IPS-20b (cell line): ENCODE measurements at regions not wholly inside any gene's neighbourhood (a gene's known extent, or its start where the extent isn't known, plus 50 kb on each side); places are given as distances from the start of the nearest gene placed in this dataset.

Source experiments
- H3K27ac ChIP-seq: one replicate; pipeline ENCODE4 v1.5.1; 2013; ENCODE audit warnings: low read length
- H3K27me3 ChIP-seq: 2 replicates; pipeline ENCODE4 v1.6.1; 2013; ENCODE audit warnings: mild to moderate bottlenecking, low read length, inconsistent platforms; ENCODE audit not compliant: insufficient read depth
- H3K36me3 ChIP-seq: 2 replicates; pipeline ENCODE4 v1.6.1; 2013; ENCODE audit warnings: low read depth, mild to moderate bottlenecking, inconsistent platforms, low read length, moderate library complexity; ENCODE audit not compliant: insufficient read depth
- H3K4me1 ChIP-seq: 2 replicates; pipeline ENCODE4 v1.6.1; 2013; ENCODE audit warnings: mild to moderate bottlenecking, control low read depth, inconsistent platforms, low read length, moderate library complexity; ENCODE audit not compliant: insufficient read depth
- H3K4me3 ChIP-seq: 2 replicates; pipeline ENCODE4 v1.5.1; 2013; ENCODE audit warnings: mild to moderate bottlenecking, low read length, inconsistent platforms
- H3K9ac ChIP-seq: 2 replicates; pipeline ENCODE4 v1.6.1; 2013; ENCODE audit warnings: low read depth, mild to moderate bottlenecking, inconsistent platforms, low read length, moderate library complexity
- H3K9me3 ChIP-seq: 2 replicates; pipeline ENCODE4 v1.6.1; 2013; ENCODE audit warnings: mild to moderate bottlenecking, low read depth, low read length, inconsistent platforms; ENCODE audit not compliant: insufficient read depth

- Histone ChIP-seq H3K4me1 (no peaks in the 10 kb centered on the region), H3K9ac (no peak overlapping the region), H3K36me3 (no peaks in the 10 kb centered on the region), H3K9me3 (no peaks in the 10 kb centered on the region), H3K27me3 (no peaks in the 10 kb centered on the region), H3K27ac (no peak overlapping the region), H3K4me3 (no peak overlapping the region)
These were observed 101.8 kb upstream of the TNRC6C start for GRCh38 chr17:77856551-77857305.

- Histone ChIP-seq H3K36me3 (no peaks in the 10 kb centered on the region), H3K27ac (no peak overlapping the region), H3K27me3 (no peaks in the 10 kb centered on the region), H3K4me3 (no peak overlapping the region), H3K4me1 (no peaks in the 10 kb centered on the region), H3K9me3 (no peaks in the 10 kb centered on the region), H3K9ac (no peak overlapping the region)
These were observed 101.3 kb upstream of the TNRC6C start for GRCh38 chr17:77857306-77857555.

- Histone ChIP-seq H3K36me3 (no peaks in the 10 kb centered on the region), H3K27me3 (no peaks in the 10 kb centered on the region), H3K4me1 (no peaks in the 10 kb centered on the region), H3K9me3 (no peaks in the 10 kb centered on the region), H3K9ac (no peak overlapping the region), H3K27ac (no peak overlapping the region), H3K4me3 (no peak overlapping the region)
These were observed 100.9 kb upstream of the TNRC6C start for GRCh38 chr17:77857613-77858012.

- H3K9me3 ChIP-seq, result no peaks in the 10 kb centered on the region
- no peaks in the 10 kb centered on the region for H3K27me3 ChIP-seq
These were observed 100.0 kb upstream of the TNRC6C start for GRCh38 chr17:77858291-77859034.

GRCh38 chr17:77859035-77859810 lies 99.3 kb upstream of the TNRC6C start:
- H3K4me1 ChIP-seq, result no peaks in the 10 kb centered on the region
- no peak overlapping the region for H3K27ac ChIP-seq
- no peaks in the 10 kb centered on the region for H3K36me3 ChIP-seq
- no peaks in the 10 kb centered on the region for H3K9me3 ChIP-seq
- no peaks in the 10 kb centered on the region for H3K27me3 ChIP-seq
- no peak overlapping the region for H3K4me3 ChIP-seq
- H3K9ac ChIP-seq, result no peak overlapping the region

More at GRCh38 chr17:77858291-77859034, 100.0 kb upstream of the TNRC6C start:
- Histone ChIP-seq H3K4me1 (no peaks in the 10 kb centered on the region), H3K9ac (no peak overlapping the region), H3K36me3 (no peaks in the 10 kb centered on the region), H3K4me3 (no peak overlapping the region), H3K27ac (no peak overlapping the region)

- no peaks in the 10 kb centered on the region for H3K27me3 ChIP-seq
- H3K36me3 ChIP-seq, result no peaks in the 10 kb centered on the region
- no peak overlapping the region for H3K27ac ChIP-seq
- H3K9me3 ChIP-seq, result no peaks in the 10 kb centered on the region
- H3K4me3 ChIP-seq, result no peak overlapping the region
- no peaks in the 10 kb centered on the region for H3K4me1 ChIP-seq
- no peak overlapping the region for H3K9ac ChIP-seq
These were observed 97.3 kb upstream of the TNRC6C start for GRCh38 chr17:77861133-77861695.

- no peaks in the 10 kb centered on the region for H3K9me3 ChIP-seq
- no peaks in the 10 kb centered on the region for H3K36me3 ChIP-seq
- no peak overlapping the region for H3K4me3 ChIP-seq
- no peak overlapping the region for H3K9ac ChIP-seq
- H3K4me1 ChIP-seq, result no peaks in the 10 kb centered on the region
- H3K27ac ChIP-seq, result no peak overlapping the region
- no peaks in the 10 kb centered on the region for H3K27me3 ChIP-seq
These were observed 96.4 kb upstream of the TNRC6C start for GRCh38 chr17:77861981-77862645.

- H3K27ac ChIP-seq, result no peak overlapping the region
- no peak overlapping the region for H3K9ac ChIP-seq
- no peaks in the 10 kb centered on the region for H3K27me3 ChIP-seq
- no peaks in the 10 kb centered on the region for H3K9me3 ChIP-seq
- H3K4me1 ChIP-seq, result no peaks in the 10 kb centered on the region
- H3K4me3 ChIP-seq, result no peak overlapping the region
- H3K36me3 ChIP-seq, result no peaks in the 10 kb centered on the region
These were observed 95.4 kb upstream of the TNRC6C start for GRCh38 chr17:77862890-77863813.

- H3K4me1 ChIP-seq, result no peaks in the 10 kb centered on the region
- no peak overlapping the region for H3K9ac ChIP-seq
- no peaks in the 10 kb centered on the region for H3K9me3 ChIP-seq
- H3K27ac ChIP-seq, result no peak overlapping the region
- H3K27me3 ChIP-seq, result no peaks in the 10 kb centered on the region
- H3K4me3 ChIP-seq, result no peak overlapping the region
- no peaks in the 10 kb centered on the region for H3K36me3 ChIP-seq
These were observed 94.7 kb upstream of the TNRC6C start for GRCh38 chr17:77863814-77864161.

GRCh38 chr17:77864234-77865111 lies 94.0 kb upstream of the TNRC6C start:
- H3K4me3 ChIP-seq, result no peak overlapping the region
- H3K27me3 ChIP-seq, result no peaks in the 10 kb centered on the region
- H3K4me1 ChIP-seq, result no peaks in the 10 kb centered on the region

More at GRCh38 chr17:77864234-77865111, 94.0 kb upstream of the TNRC6C start:
- Histone ChIP-seq H3K36me3 (no peaks in the 10 kb centered on the region), H3K9me3 (no peaks in the 10 kb centered on the region), H3K9ac (no peak overlapping the region), H3K27ac (no peak overlapping the region)
